ENCODE measurements at regions not wholly inside any gene's neighbourhood (a gene's known extent, or its start where the extent isn't known, plus 50 kb on each side); places are given as distances from the start of the nearest gene placed in this dataset.

- no peak for DNase-seq
These were observed 323.5 kb downstream of the PHF14 start for GRCh38 chr7:11297126-11297625.

GRCh38 chr7:11297764-11298163 is 324.1 kb downstream of the PHF14 start:
- DNase-seq, result no peak

- DNase-seq, result no peak
These were observed 324.5 kb downstream of the PHF14 start for GRCh38 chr7:11298220-11298619.

- no peak for DNase-seq
These were observed 326.6 kb downstream of the PHF14 start for GRCh38 chr7:11300241-11300640.

GRCh38 chr7:11302121-11302520 is 328.4 kb downstream of the PHF14 start:
- no peak for DNase-seq

- no peak for DNase-seq
These were observed 340.1 kb downstream of the PHF14 start for GRCh38 chr7:11313801-11314200.

GRCh38 chr7:11315666-11316258 is 342.1 kb downstream of the PHF14 start:
- no peak for DNase-seq

GRCh38 chr7:11317766-11318165 is 344.1 kb downstream of the PHF14 start:
- no peak for DNase-seq

GRCh38 chr7:11319491-11320274 is 346.0 kb downstream of the PHF14 start:
- DNase-seq, result no peak
